CD8-positive, alpha-beta memory T cell (primary cell): ENCODE measurements at regions not wholly inside any gene's neighbourhood (a gene's known extent, or its start where the extent isn't known, plus 50 kb on each side); places are given as distances from the start of the nearest gene placed in this dataset.

Experiments
- CTCF ChIA-PET: fragments of 350-600 bp; sonication (Branson Sonifier 250); formaldehyde crosslinking; loops from one replicate; lab custom pipeline; 2021; ENCODE audit warnings: antibody characterized with exemption; lab: Charles Lee
- POLR2A ChIA-PET: fragments of 350-600 bp; sonication (Branson Sonifier 250); formaldehyde crosslinking; loops from one replicate; lab custom pipeline; 2021; ENCODE audit warnings: antibody characterized with exemption; lab: Charles Lee
- DNase-seq, 5 donors: peaks; one replicate each; pipeline versions ENCODE4 v3.0.0 to v3.0.0-alpha.2; 2020 to 2022; ENCODE audit warnings: mixed read lengths in 1 of 5
- H3K27ac ChIP-seq: one replicate; pipeline ENCODE4 v1.7.0; 2013; ENCODE audit warnings: low read depth, mild to moderate bottlenecking, low read length, moderate library complexity
- H3K27me3 ChIP-seq: 2 replicates; pipeline ENCODE4 v1.7.0; 2013; ENCODE audit warnings: low read length, mild to moderate bottlenecking; ENCODE audit not compliant: insufficient read depth, poor library complexity, severe bottlenecking
- H3K36me3 ChIP-seq: 2 replicates; pipeline ENCODE4 v1.7.0; 2013; ENCODE audit warnings: mild to moderate bottlenecking, low read length, moderate library complexity; ENCODE audit not compliant: insufficient read depth
- H3K4me1 ChIP-seq: 2 replicates; pipeline ENCODE4 v1.7.0; 2013; ENCODE audit warnings: mild to moderate bottlenecking, low read length, moderate library complexity; ENCODE audit not compliant: insufficient read depth
- H3K4me3 ChIP-seq: 2 replicates; pipeline ENCODE4 v1.7.0; 2013; ENCODE audit warnings: mild to moderate bottlenecking, low read length
- H3K9me3 ChIP-seq: 2 replicates; pipeline ENCODE4 v1.7.0; 2013; ENCODE audit warnings: mild to moderate bottlenecking, low read length
- H3K27ac Mint-ChIP-seq, 8 donors: one replicate each; pipeline ENCODE4 v1.8.0; 2020 to 2021; ENCODE audit warnings: mixed read lengths in 8 of 8, mild to moderate bottlenecking in 6 of 8, inconsistent platforms in 3 of 8, moderate library complexity in 3 of 8
- H3K27me3 Mint-ChIP-seq, 2 donors: one replicate each; pipeline ENCODE4 v1.8.0; 2020 to 2021; ENCODE audit warnings: mixed read lengths in 2 of 2, mild to moderate bottlenecking in 1 of 2, moderate library complexity in 1 of 2
- H3K36me3 Mint-ChIP-seq, 3 donors: one replicate each; pipeline ENCODE4 v1.8.0; 2020 to 2021; ENCODE audit warnings: mixed read lengths in 3 of 3, inconsistent platforms in 1 of 3, mild to moderate bottlenecking in 1 of 3
- H3K4me1 Mint-ChIP-seq, 3 donors: one replicate each; pipeline ENCODE4 v1.8.0; 2020 to 2021; ENCODE audit warnings: mixed read lengths in 3 of 3, inconsistent platforms in 1 of 3, mild to moderate bottlenecking in 1 of 3
- H3K4me3 Mint-ChIP-seq, 7 donors: one replicate each; pipeline ENCODE4 v1.8.0; 2020 to 2021; ENCODE audit warnings: mixed read lengths in 7 of 7, mild to moderate bottlenecking in 6 of 7, moderate library complexity in 4 of 7, inconsistent platforms in 2 of 7
- H3K9me3 Mint-ChIP-seq, 5 donors: one replicate each; pipeline ENCODE4 v1.8.0; 2020 to 2022; ENCODE audit warnings: mixed read lengths in 5 of 5, mild to moderate bottlenecking in 3 of 5, moderate library complexity in 2 of 5, inconsistent platforms in 1 of 5

GRCh38 chr2:75287624-75288316 lies 88.5 kb upstream of the TACR1 start:
- no peak overlapping the region for H3K4me3 Mint-ChIP-seq
- Histone ChIP-seq H3K36me3 (no peaks in the 10 kb centered on the region), H3K4me3 (no peak overlapping the region), H3K27me3 (no peaks in the 10 kb centered on the region), H3K9me3 (no peaks in the 10 kb centered on the region), H3K27ac (no peak overlapping the region), H3K4me1 (no peaks in the 10 kb centered on the region)
- no peak overlapping the region for H3K27ac Mint-ChIP-seq
- no peaks in the 10 kb centered on the region for H3K4me1 Mint-ChIP-seq
- peaks cover 0 to 6% (median 5%) of the 10 kb centered on the region in 5 donors for H3K9me3 Mint-ChIP-seq
- ChIA-PET CTCF (no interaction called here), POLR2A (no interaction called here)
- no peaks in the 10 kb centered on the region for H3K36me3 Mint-ChIP-seq
- H3K27me3 Mint-ChIP-seq, result peaks cover 1 to 14% of the 10 kb centered on the region in 2 donors
- DNase-seq, result no peak

- Mint-ChIP-seq H3K36me3 (no peaks in the 10 kb centered on the region), H3K27ac (no peak overlapping the region)
- CTCF ChIA-PET, result no interaction called here
These were observed 85.0 kb upstream of the TACR1 start for GRCh38 chr2:75284345-75284744.

GRCh38 chr2:75278821-75279379 lies 79.6 kb upstream of the TACR1 start:
- Mint-ChIP-seq H3K9me3 (peaks cover 0 to 19% (median 9%) of the 10 kb centered on the region in 5 donors), H3K4me3 (no peak overlapping the region)

More at GRCh38 chr2:75284345-75284744, 85.0 kb upstream of the TACR1 start:
- POLR2A ChIA-PET, result no interaction called here
- H3K27ac ChIP-seq, result no peak overlapping the region
- peaks cover 0 to 7% (median 6%) of the 10 kb centered on the region in 5 donors for H3K9me3 Mint-ChIP-seq
- H3K27me3 Mint-ChIP-seq, result peaks cover 1 to 10% of the 10 kb centered on the region in 2 donors
- H3K36me3 ChIP-seq, result no peaks in the 10 kb centered on the region
- no peaks in the 10 kb centered on the region for H3K4me1 ChIP-seq
- no peak overlapping the region for H3K4me3 ChIP-seq
- no peaks in the 10 kb centered on the region for H3K4me1 Mint-ChIP-seq
- H3K4me3 Mint-ChIP-seq, result no peak overlapping the region
- no peaks in the 10 kb centered on the region for H3K9me3 ChIP-seq
- no peaks in the 10 kb centered on the region for H3K27me3 ChIP-seq
- DNase-seq, result no peak

GRCh38 chr2:75278314-75278713 lies 79.0 kb upstream of the TACR1 start:
- Histone ChIP-seq H3K4me1 (no peaks in the 10 kb centered on the region), H3K4me3 (no peak overlapping the region), H3K9me3 (no peaks in the 10 kb centered on the region), H3K27ac (no peak overlapping the region), H3K27me3 (no peaks in the 10 kb centered on the region), H3K36me3 (no peaks in the 10 kb centered on the region)
- Mint-ChIP-seq H3K27ac (no peak overlapping the region), H3K4me1 (no peaks in the 10 kb centered on the region), H3K4me3 (no peak overlapping the region), H3K27me3 (peaks cover 2 to 7% of the 10 kb centered on the region in 2 donors), H3K36me3 (no peaks in the 10 kb centered on the region), H3K9me3 (peaks cover 4 to 25% (median 15%) of the 10 kb centered on the region in 5 donors)
- ChIA-PET POLR2A (no interaction called here), CTCF (no interaction called here)
- DNase-seq, result no peak

More at GRCh38 chr2:75278821-75279379, 79.6 kb upstream of the TACR1 start:
- H3K36me3 ChIP-seq, result no peaks in the 10 kb centered on the region
- Mint-ChIP-seq H3K4me1 (no peaks in the 10 kb centered on the region), H3K27ac (no peak overlapping the region), H3K36me3 (no peaks in the 10 kb centered on the region), H3K27me3 (peaks cover 2 to 7% of the 10 kb centered on the region in 2 donors)
- no peaks in the 10 kb centered on the region for H3K27me3 ChIP-seq
- H3K9me3 ChIP-seq, result no peaks in the 10 kb centered on the region
- ChIA-PET CTCF (no interaction called here), POLR2A (no interaction called here)
- H3K27ac ChIP-seq, result no peak overlapping the region
- no peak overlapping the region for H3K4me3 ChIP-seq
- H3K4me1 ChIP-seq, result no peaks in the 10 kb centered on the region
- DNase-seq, result no peak

GRCh38 chr2:75277111-75277510 lies 77.8 kb upstream of the TACR1 start:
- H3K27me3 Mint-ChIP-seq, result peaks cover 2 to 7% of the 10 kb centered on the region in 2 donors
- H3K4me1 Mint-ChIP-seq, result no peaks in the 10 kb centered on the region
- peaks cover 5 to 30% (median 21%) of the 10 kb centered on the region in 5 donors for H3K9me3 Mint-ChIP-seq
- Histone ChIP-seq H3K9me3 (no peaks in the 10 kb centered on the region), H3K27me3 (no peaks in the 10 kb centered on the region), H3K36me3 (no peaks in the 10 kb centered on the region), H3K4me3 (no peak overlapping the region), H3K4me1 (no peaks in the 10 kb centered on the region), H3K27ac (no peak overlapping the region)
- ChIA-PET POLR2A (no interaction called here), CTCF (no interaction called here)
- no peaks in the 10 kb centered on the region for H3K36me3 Mint-ChIP-seq
- no peak overlapping the region for H3K4me3 Mint-ChIP-seq
- no peak overlapping the region for H3K27ac Mint-ChIP-seq
- DNase-seq, result no peak

GRCh38 chr2:75276093-75277029 lies 77.0 kb upstream of the TACR1 start:
- CTCF ChIA-PET, result no interaction called here
- no peaks in the 10 kb centered on the region for H3K36me3 Mint-ChIP-seq
- H3K9me3 Mint-ChIP-seq, result peaks cover 5 to 29% (median 23%) of the 10 kb centered on the region in 5 donors

GRCh38 chr2:75274936-75275335 lies 75.6 kb upstream of the TACR1 start:
- no peaks in the 10 kb centered on the region for H3K36me3 Mint-ChIP-seq
- H3K27ac Mint-ChIP-seq, result no peak overlapping the region
- Histone ChIP-seq H3K4me3 (no peak overlapping the region), H3K36me3 (no peaks in the 10 kb centered on the region), H3K27me3 (no peaks in the 10 kb centered on the region), H3K9me3 (no peaks in the 10 kb centered on the region), H3K4me1 (no peaks in the 10 kb centered on the region), H3K27ac (no peak overlapping the region)
- no peaks in the 10 kb centered on the region for H3K4me1 Mint-ChIP-seq
- peaks cover 5 to 37% (median 23%) of the 10 kb centered on the region in 5 donors for H3K9me3 Mint-ChIP-seq
- H3K27me3 Mint-ChIP-seq, result peaks cover 2 to 7% of the 10 kb centered on the region in 2 donors
- CTCF ChIA-PET, result no interaction called here
- POLR2A ChIA-PET, result no interaction called here
- H3K4me3 Mint-ChIP-seq, result no peak overlapping the region
- DNase-seq, result no peak

More at GRCh38 chr2:75276093-75277029, 77.0 kb upstream of the TACR1 start:
- Histone ChIP-seq H3K27me3 (no peaks in the 10 kb centered on the region), H3K27ac (no peak overlapping the region), H3K4me1 (no peaks in the 10 kb centered on the region), H3K4me3 (no peak overlapping the region), H3K36me3 (no peaks in the 10 kb centered on the region), H3K9me3 (no peaks in the 10 kb centered on the region)
- POLR2A ChIA-PET, result no interaction called here
- Mint-ChIP-seq H3K27me3 (peaks cover 2 to 7% of the 10 kb centered on the region in 2 donors), H3K4me1 (no peaks in the 10 kb centered on the region), H3K27ac (no peak overlapping the region), H3K4me3 (no peak overlapping the region)
- DNase-seq, result no peak

GRCh38 chr2:75268112-75268511 lies 68.8 kb upstream of the TACR1 start:
- no peaks in the 10 kb centered on the region for H3K36me3 ChIP-seq
- DNase-seq, result no peak
- Mint-ChIP-seq H3K9me3 (peaks cover 3 to 44% (median 9%) of the 10 kb centered on the region in 5 donors), H3K27me3 (no peaks in the 10 kb centered on the region), H3K4me3 (no peak overlapping the region), H3K27ac (no peak overlapping the region), H3K4me1 (no peaks in the 10 kb centered on the region), H3K36me3 (no peaks in the 10 kb centered on the region)
- CTCF ChIA-PET, result no interaction called here
- H3K9me3 ChIP-seq, result no peaks in the 10 kb centered on the region
- H3K4me3 ChIP-seq, result no peak overlapping the region
- H3K27ac ChIP-seq, result no peak overlapping the region
- no peaks in the 10 kb centered on the region for H3K27me3 ChIP-seq
- POLR2A ChIA-PET, result no interaction called here
- no peaks in the 10 kb centered on the region for H3K4me1 ChIP-seq
